ENCODE measurements at regions not wholly inside any gene's neighbourhood (a gene's known extent, or its start where the extent isn't known, plus 50 kb on each side); places are given as distances from the start of the nearest gene placed in this dataset.

DNA sequence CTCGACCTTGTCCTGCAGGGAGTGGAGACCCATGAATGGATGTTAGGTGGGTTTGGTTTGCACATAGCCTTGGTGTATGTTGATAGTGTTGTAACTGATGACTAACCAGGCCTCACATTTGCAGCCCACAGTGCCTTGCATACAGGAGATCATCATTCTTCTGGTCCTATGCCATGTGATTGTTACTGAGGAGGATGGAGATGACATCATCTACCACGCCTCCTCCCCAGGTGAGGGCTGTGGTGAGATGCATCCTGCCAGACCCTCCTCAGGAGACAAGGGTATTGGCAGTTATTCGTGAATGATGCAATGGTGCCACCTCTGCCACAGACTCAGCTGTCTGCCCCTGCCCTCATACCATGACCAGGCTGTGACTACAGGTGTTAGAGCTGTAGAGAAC lies 1294.1 kb downstream of the UQCRFS1 start:
- H3K4me3 ChIP-seq = no peak overlapping the region
- no peak overlapping the region for H3K27ac ChIP-seq
- in situ Hi-C loops (cut with MboI; ENCODE audit: low sequenced_read_pairs in 4 of 4) (no loop called here), intact Hi-C loops (cut with DNase I; ENCODE audit: low total_unique reads) (no loop called here)
- no peaks in the 10 kb centered on the region for H3K27me3 ChIP-seq
- no peaks in the 10 kb centered on the region for H3K9me3 ChIP-seq
- no peak for TF ChIP-seq POLR2A (IDR thresholded peaks at IDR 0.05)
- no peak for TF ChIP-seq CTCF (IDR thresholded peaks at IDR 0.05 in 4 of 5, conservative IDR thresholded peaks at IDR 0.05 in 1 of 5)
- H3K36me3 ChIP-seq = no peaks in the 10 kb centered on the region
- ATAC-seq (no peak), DNase-seq (no peak)
- H3K4me1 ChIP-seq = no peaks in the 10 kb centered on the region

- DNase-seq (no peak), ATAC-seq (no peak)
- intact Hi-C loops (cut with DNase I; ENCODE audit: low total_unique reads) (no loop called here), in situ Hi-C loops (cut with MboI; ENCODE audit: low sequenced_read_pairs in 4 of 4) (no loop called here)
- no peak overlapping the region for H3K27ac ChIP-seq
- H3K4me1 ChIP-seq = no peaks in the 10 kb centered on the region
- H3K36me3 ChIP-seq = no peaks in the 10 kb centered on the region
- TF ChIP-seq POLR2A (IDR thresholded peaks at IDR 0.05) (no peak), CTCF (IDR thresholded peaks at IDR 0.05 in 4 of 5, conservative IDR thresholded peaks at IDR 0.05 in 1 of 5) (no peak)
- no peaks in the 10 kb centered on the region for H3K9me3 ChIP-seq
- no peak overlapping the region for H3K4me3 ChIP-seq
- no peaks in the 10 kb centered on the region for H3K27me3 ChIP-seq
These were observed 1301.6 kb downstream of the UQCRFS1 start for GRCh38 chr19:27911122-27911898.

- Histone ChIP-seq H3K36me3 (no peaks in the 10 kb centered on the region), H3K27ac (no peak overlapping the region), H3K9me3 (no peaks in the 10 kb centered on the region), H3K27me3 (no peaks in the 10 kb centered on the region), H3K4me3 (no peak overlapping the region), H3K4me1 (no peaks in the 10 kb centered on the region)
- in situ Hi-C loops (cut with MboI; ENCODE audit: low sequenced_read_pairs in 4 of 4) = no loop called here
- ATAC-seq = no peak
- intact Hi-C loops (cut with DNase I; ENCODE audit: low total_unique reads) = no loop called here
- no peak for TF ChIP-seq POLR2A (IDR thresholded peaks at IDR 0.05)
- no peak for TF ChIP-seq CTCF (IDR thresholded peaks at IDR 0.05 in 4 of 5, conservative IDR thresholded peaks at IDR 0.05 in 1 of 5)
- no peak for DNase-seq
These were observed 1303.1 kb downstream of the UQCRFS1 start for GRCh38 chr19:27909861-27910260.

GRCh38 chr19:27909185-27909840 lies 1303.6 kb downstream of the UQCRFS1 start:
- TF ChIP-seq POLR2A (IDR thresholded peaks at IDR 0.05) (no peak), CTCF (IDR thresholded peaks at IDR 0.05 in 4 of 5, conservative IDR thresholded peaks at IDR 0.05 in 1 of 5) (no peak)
- intact Hi-C loops (cut with DNase I; ENCODE audit: low total_unique reads) (no loop called here), in situ Hi-C loops (cut with MboI; ENCODE audit: low sequenced_read_pairs in 4 of 4) (no loop called here)
- Histone ChIP-seq H3K4me3 (no peak overlapping the region), H3K36me3 (no peaks in the 10 kb centered on the region), H3K4me1 (no peaks in the 10 kb centered on the region), H3K9me3 (no peaks in the 10 kb centered on the region), H3K27me3 (no peaks in the 10 kb centered on the region), H3K27ac (no peak overlapping the region)
- DNase-seq (no peak), ATAC-seq (no peak)

Data from gastrocnemius medialis (tissue), 4 donors.